ENCODE measurements at regions not wholly inside any gene's neighbourhood (a gene's known extent, or its start where the extent isn't known, plus 50 kb on each side); places are given as distances from the start of the nearest gene placed in this dataset.

- TF ChIP-seq SMAD5 (IDR thresholded peaks at IDR 0.05; ENCODE audit: low read depth) (no peak), CUX1 (IDR thresholded peaks at IDR 0.05; ENCODE audit: insufficient replicate concordance, low read depth, low read length) (no peak), POLR2AphosphoS2 (IDR thresholded peaks at IDR 0.05; ENCODE audit: low read depth, low read length) (no peak), E4F1 (IDR thresholded peaks at IDR 0.05; ENCODE audit: borderline replicate concordance, partially characterized antibody) (no peak), FOXK2 (IDR thresholded peaks at IDR 0.05) (no peak)
Observed at GRCh38 chr7:26507108-26507987, 215.7 kb downstream of the SNX10 start (continued).

Measured in GM12878 (cell line).